GM18861 (cell line): ENCODE measurements at regions not wholly inside any gene's neighbourhood (a gene's known extent, or its start where the extent isn't known, plus 50 kb on each side); places are given as distances from the start of the nearest gene placed in this dataset.
"Not testable (repeated sequence)": the region's sequence is repeated elsewhere in the genome, so short reads cannot be mapped to it uniquely, and the experiment has no call there.

ENCODE experiments used
- ATAC-seq: cut with Tn5 transposase; IDR thresholded peaks from one replicate; pipeline ENCODE4 v1.9.1; 2021; ENCODE audit not compliant: unreplicated experiment

DNA sequence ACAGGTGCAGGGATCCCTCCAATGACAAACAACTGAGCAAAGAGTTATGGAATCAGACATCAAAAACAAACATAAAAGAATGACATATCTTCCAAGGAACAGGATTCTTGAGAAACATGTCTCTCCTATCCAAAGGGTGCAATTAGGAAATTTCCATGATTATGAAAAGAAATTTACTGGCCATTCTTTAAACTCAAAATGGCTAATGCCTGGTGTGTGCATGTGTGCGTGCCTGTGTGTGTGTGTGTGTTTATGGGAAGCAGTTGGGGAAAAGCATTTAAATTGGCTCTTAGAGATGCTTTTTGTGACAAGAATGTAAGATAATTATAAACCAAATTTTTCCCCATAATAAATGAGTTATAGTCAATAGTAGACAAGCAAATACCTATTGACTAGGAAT is 320.5 kb upstream of the THBS1 start:
- no peak for ATAC-seq

DNA sequence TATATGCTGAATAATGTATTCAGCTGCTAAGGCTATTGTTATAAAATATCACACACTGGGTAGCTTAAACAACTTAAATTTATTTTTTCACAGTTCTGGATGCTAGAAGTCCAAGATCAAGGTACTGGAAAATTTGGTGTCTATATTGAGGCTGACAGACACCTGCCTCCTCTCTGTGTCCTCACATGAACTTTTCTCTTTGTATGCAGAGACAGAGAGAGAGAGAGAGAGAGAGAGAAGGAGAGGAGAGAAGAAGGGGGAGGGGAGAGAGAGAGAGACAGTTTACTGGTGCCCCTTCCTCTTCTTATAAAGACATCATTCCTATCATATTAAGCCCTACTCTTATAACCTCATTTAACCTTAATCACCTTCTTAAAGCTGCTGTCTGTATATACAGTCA is 320.1 kb upstream of the THBS1 start:
- ATAC-seq = no peak

DNA sequence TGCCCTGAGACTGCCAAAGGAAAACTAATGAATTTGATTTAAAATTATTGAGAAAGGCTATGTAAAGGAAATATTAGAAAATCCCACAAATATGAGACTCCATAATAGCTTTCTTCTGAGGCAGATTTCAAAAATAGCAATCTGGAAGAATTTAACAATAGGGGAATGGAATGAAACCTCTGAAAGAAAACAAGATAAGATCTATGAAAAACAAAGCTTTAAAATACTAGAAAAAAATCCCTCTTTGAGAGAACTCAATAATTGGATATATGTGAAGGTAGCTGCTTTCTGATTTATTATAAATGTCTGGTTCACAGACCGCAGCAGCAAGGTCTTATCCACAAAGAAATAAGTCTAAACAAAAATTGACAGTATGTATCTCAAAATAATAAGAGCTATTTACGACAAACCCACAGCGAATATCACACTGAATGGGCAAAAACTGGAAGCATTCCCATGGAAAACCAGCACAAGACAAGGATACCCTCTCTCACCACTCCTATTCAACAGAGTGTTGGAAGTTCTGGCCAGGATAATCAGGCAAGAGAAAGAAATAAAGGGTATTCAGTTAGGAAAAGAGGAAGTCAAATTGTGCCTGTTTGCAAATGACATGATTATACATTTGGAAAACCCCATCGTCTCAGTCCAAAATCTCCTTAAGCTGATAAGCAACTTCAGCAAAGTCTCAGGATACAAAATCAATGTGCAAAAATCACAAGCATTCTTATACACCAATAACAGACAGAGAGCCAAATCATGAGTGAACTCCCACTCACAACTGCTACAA is 319.3 kb upstream of the THBS1 start:
- ATAC-seq = not testable (repeated sequence)

DNA sequence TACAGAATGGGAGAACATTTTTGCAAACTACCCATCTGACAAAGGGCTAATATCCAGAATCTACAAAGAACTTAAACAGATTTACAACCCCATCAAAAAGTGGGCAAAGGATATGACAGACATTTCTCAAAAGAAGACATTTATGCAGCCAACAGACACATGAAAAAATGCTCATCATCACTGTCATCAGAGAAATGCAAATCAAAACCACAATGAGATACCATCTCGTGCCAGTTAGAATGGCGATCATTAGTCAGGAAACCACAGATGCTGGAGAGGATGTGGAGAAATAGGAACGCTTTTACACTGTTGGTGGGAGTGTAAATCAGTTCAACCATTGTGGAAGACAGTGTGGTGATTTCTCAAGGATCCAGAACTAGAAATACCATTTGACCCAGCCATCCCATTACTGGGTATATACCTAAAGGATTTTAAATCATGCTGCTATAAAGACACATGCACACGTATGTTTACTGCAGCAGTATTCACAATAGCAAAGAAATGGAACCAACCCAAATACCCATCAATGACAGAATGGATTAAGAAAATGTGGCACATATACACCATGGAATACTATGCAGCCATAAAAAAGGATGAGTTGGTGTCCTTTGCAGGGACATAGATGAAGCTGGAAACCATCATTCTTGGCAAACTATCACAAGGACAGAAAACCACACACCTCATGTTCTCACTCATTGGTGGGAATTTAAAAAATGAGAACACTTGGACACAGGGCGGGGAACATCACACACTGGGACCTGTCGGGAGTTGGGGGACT is 317.7 kb upstream of the THBS1 start:
- ATAC-seq = not testable (repeated sequence)

DNA sequence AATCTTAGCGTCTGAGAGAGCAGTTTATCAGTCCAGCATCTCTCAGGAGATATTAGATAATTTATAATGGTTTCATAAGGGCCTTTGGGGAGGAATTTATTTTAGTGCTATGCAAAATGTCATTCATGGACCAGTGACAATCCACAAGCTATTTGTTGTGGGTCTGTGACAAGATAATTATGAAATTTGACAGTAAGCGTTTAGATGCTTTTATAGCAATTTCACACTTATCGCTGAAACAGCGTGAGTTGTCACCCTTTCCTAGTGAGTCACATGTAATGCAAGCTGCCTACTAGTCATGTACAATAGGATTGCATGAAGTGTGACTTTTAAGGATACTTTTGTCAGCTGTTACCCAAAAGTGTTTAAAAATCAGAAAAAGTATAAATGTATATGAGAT is 315.6 kb upstream of the THBS1 start:
- no peak for ATAC-seq

DNA sequence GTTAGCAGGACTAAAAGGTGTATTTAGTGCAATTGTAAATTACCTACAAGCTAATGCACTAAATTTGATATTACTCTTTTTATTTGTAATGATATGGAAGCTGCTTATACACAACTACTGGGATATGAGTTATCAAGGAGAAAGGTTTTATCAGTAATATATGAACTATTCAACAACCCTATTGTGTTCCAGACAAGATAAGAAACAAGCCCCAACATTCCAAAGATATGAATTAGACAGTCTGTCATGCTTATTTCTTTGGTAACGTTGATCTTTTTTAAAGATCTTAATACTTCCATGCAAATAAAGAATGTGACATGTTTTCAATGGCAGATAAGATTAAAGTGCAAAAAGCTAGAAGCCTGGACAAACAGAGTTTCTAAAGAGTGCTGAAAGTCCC is 314.0 kb upstream of the THBS1 start:
- no peak for ATAC-seq

GRCh38 chr15:39267685-39268084 is 313.2 kb upstream of the THBS1 start:
- no peak for ATAC-seq

- ATAC-seq = no peak
These were observed 311.5 kb upstream of the THBS1 start for GRCh38 chr15:39269352-39269751.

GRCh38 chr15:39269821-39270220 is 311.1 kb upstream of the THBS1 start:
- no peak for ATAC-seq

DNA sequence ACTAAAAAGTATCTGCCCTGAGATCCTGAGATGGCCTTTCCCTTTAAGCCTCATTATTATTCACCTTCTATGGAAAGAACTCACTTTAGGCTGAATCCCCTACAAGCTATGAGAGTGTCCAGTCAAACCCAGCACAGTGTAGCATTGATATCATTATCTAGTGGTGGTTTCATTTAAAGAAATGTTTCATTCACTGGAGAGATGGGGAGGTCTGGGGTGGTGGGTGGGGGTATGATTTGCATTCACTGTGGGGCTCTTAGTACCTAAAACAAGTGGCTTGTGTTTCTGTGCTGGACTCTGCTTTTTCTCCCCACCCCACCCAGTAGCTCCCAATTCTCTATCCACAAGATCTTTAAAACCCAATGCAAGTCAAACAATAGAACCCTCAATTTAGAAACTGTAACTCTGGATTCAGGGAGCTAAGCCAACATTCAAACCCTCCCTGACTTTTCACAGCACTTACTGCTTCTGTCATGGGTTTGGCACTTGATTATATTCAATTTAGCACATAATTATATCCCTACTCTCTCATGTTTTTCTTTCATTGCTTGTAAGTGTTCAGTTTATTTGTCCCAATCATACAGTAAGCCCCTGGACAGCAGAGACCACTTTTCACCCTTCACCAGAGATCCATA is 310.5 kb upstream of the THBS1 start:
- ATAC-seq = no peak

DNA sequence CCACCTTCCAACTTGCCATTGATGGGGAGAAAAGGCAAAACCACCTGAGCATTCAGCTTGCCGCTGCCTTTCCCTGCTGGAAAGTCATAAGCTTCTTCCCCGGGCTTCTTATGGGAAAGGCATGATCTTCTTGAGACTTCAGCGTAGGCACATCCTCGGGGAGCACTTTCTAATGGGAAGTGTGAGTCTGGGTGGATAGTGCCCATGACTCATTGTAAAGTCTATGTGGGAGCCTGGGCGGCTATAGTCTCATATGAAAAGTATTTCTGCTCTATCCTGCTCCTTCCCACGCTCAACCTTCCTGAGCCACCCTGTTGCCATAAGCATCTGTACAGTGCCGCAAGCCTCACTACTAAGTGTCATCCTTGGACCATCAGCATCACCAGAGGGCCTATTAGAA is 309.9 kb upstream of the THBS1 start:
- ATAC-seq = no peak

GRCh38 chr15:39272901-39273300 is 308.0 kb upstream of the THBS1 start:
- ATAC-seq = no peak

DNA sequence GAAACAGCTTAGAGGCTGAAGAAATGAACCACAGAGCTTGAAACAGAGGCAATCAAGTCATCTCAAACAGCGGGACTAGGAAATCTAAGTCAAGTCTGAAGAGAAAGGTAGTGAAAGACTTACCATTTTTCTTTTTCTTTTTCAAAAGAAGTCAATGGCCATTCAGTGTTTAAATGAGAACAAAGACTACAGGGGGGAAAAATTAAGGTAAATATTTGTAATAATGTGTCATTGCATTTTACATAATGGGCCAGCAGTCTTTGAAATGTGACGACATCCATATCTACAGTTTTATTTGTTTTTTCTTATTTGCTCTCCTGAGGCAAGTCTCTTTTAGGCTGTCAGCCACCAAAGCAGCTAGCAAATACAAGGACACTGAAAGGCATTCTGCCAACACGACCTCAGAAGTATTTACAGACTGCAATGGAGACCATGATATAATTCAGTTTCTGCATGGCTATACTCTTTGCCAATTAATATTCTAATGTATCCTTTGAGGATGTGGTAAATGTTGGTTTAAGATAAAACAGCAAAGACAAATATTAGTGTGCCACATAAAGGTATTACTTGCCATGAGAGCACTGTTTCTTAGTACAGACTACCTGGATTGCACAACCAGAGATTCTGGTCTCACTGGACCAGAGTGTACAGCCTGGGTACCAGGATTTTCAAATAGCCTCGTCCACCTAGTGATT is 307.0 kb upstream of the THBS1 start:
- ATAC-seq = no peak

GRCh38 chr15:39275066-39275465 is 305.8 kb upstream of the THBS1 start:
- no peak for ATAC-seq

GRCh38 chr15:39279311-39279710 is 301.6 kb upstream of the THBS1 start:
- no peak for ATAC-seq

- ATAC-seq = no peak
These were observed 299.8 kb upstream of the THBS1 start for GRCh38 chr15:39281094-39281493.

DNA sequence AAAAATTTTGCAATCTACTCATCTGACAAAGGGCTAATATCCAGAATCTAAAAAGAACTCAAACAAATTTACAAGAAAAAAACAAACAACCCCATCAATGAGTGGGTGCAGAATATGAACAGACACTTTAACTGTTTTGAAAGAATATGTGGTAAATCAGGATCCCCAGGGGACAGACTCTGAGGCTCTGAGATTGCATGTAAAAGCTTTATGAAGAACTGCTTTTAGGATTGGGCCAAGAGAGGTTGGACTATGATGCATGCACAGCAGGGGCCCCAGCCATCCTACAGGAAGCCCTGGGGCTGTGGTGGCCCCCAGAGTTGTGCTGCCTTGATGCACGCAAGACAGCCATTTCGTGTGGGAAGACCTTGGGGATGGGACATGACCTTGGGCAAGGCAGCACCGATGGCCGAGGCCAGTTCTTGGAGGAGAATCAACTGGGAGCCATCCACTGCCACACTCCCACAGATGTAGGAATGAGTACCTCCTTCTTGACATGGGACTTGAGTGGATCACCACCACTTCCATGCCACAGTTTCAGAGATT is 298.1 kb upstream of the THBS1 start:
- ATAC-seq = no peak

DNA sequence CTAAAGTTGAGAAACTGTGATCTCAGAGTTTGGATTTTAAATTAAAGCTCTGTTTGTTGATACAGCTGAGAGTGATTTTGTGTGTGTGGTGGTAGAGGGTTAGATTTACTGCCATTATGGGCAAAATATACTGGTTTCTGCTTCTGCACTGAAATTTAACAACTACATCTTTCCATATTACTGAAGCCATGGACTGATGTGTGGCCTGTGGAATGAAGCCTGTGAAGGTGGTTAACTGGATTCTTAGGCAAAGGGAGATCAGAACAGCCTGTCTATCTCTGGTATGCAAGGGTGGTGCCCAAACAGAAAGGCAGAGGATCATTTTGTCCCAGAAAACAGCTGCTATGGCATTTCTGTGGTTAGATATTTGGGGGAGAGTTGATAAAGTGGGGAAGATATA is 297.3 kb upstream of the THBS1 start:
- no peak for ATAC-seq

- no peak for ATAC-seq
These were observed 295.8 kb upstream of the THBS1 start for GRCh38 chr15:39285071-39285470.

DNA sequence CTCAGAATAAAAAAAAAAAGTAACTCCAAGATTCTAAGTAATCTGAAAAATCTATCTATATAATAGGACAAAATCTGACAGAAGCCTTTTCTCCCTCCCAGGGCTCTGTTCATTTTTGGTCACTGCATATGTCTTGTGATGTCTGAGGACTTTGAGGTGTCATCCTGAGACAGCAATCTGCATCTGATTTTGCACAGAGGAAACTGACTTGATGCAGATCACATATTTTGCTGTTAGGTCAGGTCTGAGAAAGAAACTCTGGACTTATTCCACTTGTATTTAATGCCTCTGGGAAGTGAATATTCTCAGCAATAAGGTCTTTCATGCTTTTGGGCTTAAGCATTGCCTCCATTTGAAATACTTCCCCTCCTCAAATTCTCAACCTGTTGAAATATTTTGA is 295.2 kb upstream of the THBS1 start:
- ATAC-seq = no peak

DNA sequence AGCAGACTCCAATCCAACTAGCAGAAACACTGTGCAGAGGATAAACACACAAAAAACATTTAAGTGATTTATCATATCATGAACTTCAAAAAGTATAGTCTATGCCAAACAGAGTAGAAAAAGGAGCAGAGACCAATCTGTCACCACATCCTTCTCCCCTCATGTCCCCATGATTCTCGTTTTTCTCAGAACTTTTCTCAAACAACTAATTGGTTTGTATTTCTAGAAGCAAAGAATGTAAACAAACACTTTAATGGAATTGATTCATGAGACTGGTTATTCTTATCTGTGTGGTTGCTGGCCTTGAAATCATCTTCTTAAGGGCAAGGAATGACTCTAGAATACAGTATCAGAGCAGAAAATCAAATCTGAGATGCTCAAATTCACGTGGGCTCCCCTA is 294.2 kb upstream of the THBS1 start:
- no peak for ATAC-seq
